D721Med (cell line): ENCODE measurements at regions not wholly inside any gene's neighbourhood (a gene's known extent, or its start where the extent isn't known, plus 50 kb on each side); places are given as distances from the start of the nearest gene placed in this dataset.

Source experiments
- DNase-seq: peaks from one replicate; pipeline ENCODE4 v3.0.0; 2011; ENCODE audit warnings: low spot score; ENCODE audit not compliant: insufficient read length
- FAIRE-seq: peaks from 2 replicates; lab custom pipeline; 2011; peaks lifted over from hg19 to GRCh38; lab: Jason Lieb, UNC
- TF ChIP-seq, protein P1 (sequence below): IDR thresholded peaks from 2 replicates; pipeline ENCODE4 v1.5.1; 2012; ENCODE audit warnings: mild to moderate bottlenecking, control low read depth; ENCODE audit not compliant: insufficient read depth; ENCODE audit errors: missing control alignments

- TF ChIP-seq, protein P1, sequence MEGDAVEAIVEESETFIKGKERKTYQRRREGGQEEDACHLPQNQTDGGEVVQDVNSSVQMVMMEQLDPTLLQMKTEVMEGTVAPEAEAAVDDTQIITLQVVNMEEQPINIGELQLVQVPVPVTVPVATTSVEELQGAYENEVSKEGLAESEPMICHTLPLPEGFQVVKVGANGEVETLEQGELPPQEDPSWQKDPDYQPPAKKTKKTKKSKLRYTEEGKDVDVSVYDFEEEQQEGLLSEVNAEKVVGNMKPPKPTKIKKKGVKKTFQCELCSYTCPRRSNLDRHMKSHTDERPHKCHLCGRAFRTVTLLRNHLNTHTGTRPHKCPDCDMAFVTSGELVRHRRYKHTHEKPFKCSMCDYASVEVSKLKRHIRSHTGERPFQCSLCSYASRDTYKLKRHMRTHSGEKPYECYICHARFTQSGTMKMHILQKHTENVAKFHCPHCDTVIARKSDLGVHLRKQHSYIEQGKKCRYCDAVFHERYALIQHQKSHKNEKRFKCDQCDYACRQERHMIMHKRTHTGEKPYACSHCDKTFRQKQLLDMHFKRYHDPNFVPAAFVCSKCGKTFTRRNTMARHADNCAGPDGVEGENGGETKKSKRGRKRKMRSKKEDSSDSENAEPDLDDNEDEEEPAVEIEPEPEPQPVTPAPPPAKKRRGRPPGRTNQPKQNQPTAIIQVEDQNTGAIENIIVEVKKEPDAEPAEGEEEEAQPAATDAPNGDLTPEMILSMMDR, result no peak
- no peak for FAIRE-seq
- no peak for DNase-seq
These were observed 128.1 kb upstream of the MIS18BP1 start for GRCh38 chr14:45381091-45381490.

DNA sequence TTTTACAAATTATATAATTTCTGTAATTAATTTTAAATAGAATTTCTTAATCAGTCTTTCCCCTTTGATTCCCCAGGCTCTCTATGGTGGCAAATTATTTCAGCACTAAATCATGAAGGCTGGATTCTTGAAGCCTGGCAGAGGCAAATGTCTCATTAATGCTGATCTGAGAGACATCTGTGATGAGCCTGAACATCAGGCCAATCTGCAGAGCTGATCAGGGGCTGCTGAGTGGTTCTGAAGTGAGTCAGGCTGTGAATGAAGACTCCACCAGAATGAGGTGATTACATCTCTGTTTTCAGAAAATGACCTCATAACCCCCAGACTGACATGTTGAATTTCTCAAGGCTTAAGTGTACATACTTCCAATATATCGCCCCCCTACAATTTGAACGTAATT lies 124.2 kb upstream of the MIS18BP1 start:
- TF ChIP-seq, protein P1, result no peak
- DNase-seq, result no peak
- no peak for FAIRE-seq

DNA sequence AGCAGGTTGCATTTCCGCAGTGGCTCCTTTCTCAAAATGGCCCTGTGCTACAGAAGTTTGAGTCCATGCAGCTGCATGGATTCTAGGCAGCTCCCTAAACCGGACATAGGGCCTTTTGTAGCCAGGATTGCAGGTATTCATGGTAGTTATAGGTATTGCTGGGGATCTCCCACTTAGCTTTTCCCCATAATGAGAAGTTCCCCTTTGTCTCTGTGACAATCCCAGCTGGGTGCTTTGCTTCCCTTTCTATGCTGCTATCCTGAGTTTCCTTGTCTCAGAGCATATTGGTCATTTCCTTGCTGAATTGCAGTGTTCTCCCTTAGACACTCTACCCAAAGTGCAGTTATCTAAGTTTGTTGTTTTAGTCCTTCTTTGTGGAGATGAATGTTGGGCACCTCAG lies 120.9 kb upstream of the MIS18BP1 start:
- DNase-seq (no peak), FAIRE-seq (no peak)
- TF ChIP-seq, protein P1, result no peak

DNA sequence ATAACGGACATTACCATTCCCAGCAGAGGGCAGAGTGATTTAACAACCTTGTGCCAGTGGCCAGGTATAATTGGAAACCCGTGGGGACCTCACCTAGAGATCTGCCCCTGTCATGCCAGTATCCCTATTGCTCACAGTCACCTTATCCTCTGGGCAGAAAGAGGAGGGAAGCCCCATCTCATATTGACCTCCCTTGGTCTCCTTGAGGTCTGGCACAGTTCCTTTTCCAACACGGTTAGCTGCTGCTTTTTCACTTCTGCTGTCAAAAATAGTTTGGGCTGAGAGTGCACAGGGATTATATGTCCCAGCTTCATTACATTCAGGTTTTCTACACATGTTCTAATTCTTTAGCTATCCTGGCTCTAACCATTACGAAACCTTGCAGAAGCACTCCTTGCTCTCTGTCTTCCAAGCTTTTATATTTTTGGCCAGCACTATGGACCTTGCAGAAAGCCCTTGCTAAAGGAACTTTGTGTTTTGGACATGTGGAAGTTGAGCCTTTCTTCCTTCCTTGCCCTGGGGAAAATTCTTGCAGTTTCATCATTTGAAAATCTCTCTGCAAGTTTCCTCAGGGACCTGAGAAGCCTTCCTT lies 111.7 kb upstream of the MIS18BP1 start:
- DNase-seq (no peak), FAIRE-seq (no peak)
- TF ChIP-seq, protein P1, result no peak

- DNase-seq (no peak), FAIRE-seq (no peak)
- TF ChIP-seq, protein P1, result no peak
These were observed 109.5 kb upstream of the MIS18BP1 start for GRCh38 chr14:45362505-45362904.

DNA sequence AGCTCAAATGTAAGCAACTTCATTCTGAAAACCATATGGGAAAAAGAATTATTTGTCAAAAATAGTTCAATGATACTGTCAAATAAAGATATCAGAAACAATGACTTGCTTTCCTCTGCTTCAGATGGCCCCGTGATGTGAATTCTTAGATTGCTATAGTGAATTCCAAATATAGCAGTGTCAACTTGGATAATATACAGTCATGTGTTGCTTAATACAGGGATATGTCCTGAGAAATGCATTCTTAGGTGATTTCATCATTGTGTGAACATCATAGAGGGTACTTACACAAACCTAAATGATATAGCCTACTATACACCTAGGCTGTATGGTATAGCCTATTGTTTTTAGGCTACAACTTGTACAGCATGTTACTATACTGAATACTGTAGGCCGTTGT lies 108.7 kb upstream of the MIS18BP1 start:
- TF ChIP-seq, protein P1, result no peak
- FAIRE-seq, result no peak
- no peak for DNase-seq

- DNase-seq (no peak), FAIRE-seq (no peak)
- TF ChIP-seq, protein P1, result no peak
These were observed 106.7 kb upstream of the MIS18BP1 start for GRCh38 chr14:45359746-45360145.
